ENCODE measurements at regions not wholly inside any gene's neighbourhood (a gene's known extent, or its start where the extent isn't known, plus 50 kb on each side); places are given as distances from the start of the nearest gene placed in this dataset.
A peak's percentile ranks its signal among the peaks of the same experiment; 100 is the strongest.

GRCh38 chr11:26229981-26230380 lies 101.9 kb upstream of the ANO3 start:
- Histone ChIP-seq H3K27me3 (no peaks in the 10 kb centered on the region), H3K9me3 (replicated peaks in 1 of 11) (no peaks in the 10 kb centered on the region), H3K27ac (no peak overlapping the region), H3K9ac (no peak overlapping the region), H3K4me2 (no peak overlapping the region), H3K4me3 (no peak overlapping the region), H4K20me1 (no peaks in the 10 kb centered on the region), H3K36me3 (no peaks in the 10 kb centered on the region), H3K4me1 (peaks cover 0 to 13% (median 5%) of the 10 kb centered on the region in 10 experiments; a peak in 11 of 20 replicates)
- no peak for TF ChIP-seq Cebpa-rat (IDR thresholded peaks at IDR 0.05)

GRCh38 chr11:26231252-26231661 lies 100.7 kb upstream of the ANO3 start:
- Histone ChIP-seq H3K9me3 (replicated peaks in 1 of 11) (no peaks in the 10 kb centered on the region), H3K9ac (no peak overlapping the region), H3K36me3 (no peaks in the 10 kb centered on the region), H3K4me2 (no peak overlapping the region), H3K27me3 (no peaks in the 10 kb centered on the region), H3K27ac (no peak overlapping the region), H4K20me1 (no peaks in the 10 kb centered on the region), H3K4me3 (no peak overlapping the region), H3K4me1 (peaks cover 0 to 13% (median 5%) of the 10 kb centered on the region in 10 experiments; a peak in 11 of 20 replicates)
- TF ChIP-seq Cebpa-rat (IDR thresholded peaks at IDR 0.05) = no peak

GRCh38 chr11:26234451-26234850 lies 97.5 kb upstream of the ANO3 start:
- Histone ChIP-seq H3K4me3 (no peak overlapping the region), H3K4me1 (no peaks in the 10 kb centered on the region), H3K9ac (no peak overlapping the region), H3K9me3 (replicated peaks in 1 of 11) (no peaks in the 10 kb centered on the region), H4K20me1 (no peaks in the 10 kb centered on the region), H3K4me2 (no peak overlapping the region), H3K27me3 (no peaks in the 10 kb centered on the region), H3K36me3 (no peaks in the 10 kb centered on the region), H3K27ac (no peak overlapping the region)
- TF ChIP-seq Cebpa-rat (IDR thresholded peaks at IDR 0.05) = no peak

- no peak for TF ChIP-seq Cebpa-rat (IDR thresholded peaks at IDR 0.05)
- Histone ChIP-seq H3K27me3 (no peaks in the 10 kb centered on the region), H3K36me3 (no peaks in the 10 kb centered on the region), H3K27ac (no peak overlapping the region), H3K9ac (no peak overlapping the region), H4K20me1 (no peaks in the 10 kb centered on the region), H3K4me2 (no peak overlapping the region), H3K9me3 (replicated peaks in 1 of 11) (peaks cover 0 to 5% (median 0%) of the 10 kb centered on the region in 11 experiments; a peak in 1 of 22 replicates), H3K4me3 (no peak overlapping the region), H3K4me1 (peaks cover 0 to 10% (median 0%) of the 10 kb centered on the region in 10 experiments; a peak in 5 of 20 replicates)
Observed at GRCh38 chr11:26243426-26243825, 88.5 kb upstream of the ANO3 start.

GRCh38 chr11:26244207-26244606 lies 87.7 kb upstream of the ANO3 start:
- Histone ChIP-seq H3K27me3 (no peaks in the 10 kb centered on the region), H3K4me1 (peaks cover 0 to 10% (median 0%) of the 10 kb centered on the region in 10 experiments; a peak in 5 of 20 replicates), H3K9ac (no peak overlapping the region), H4K20me1 (no peaks in the 10 kb centered on the region), H3K27ac (no peak overlapping the region), H3K9me3 (replicated peaks in 1 of 11) (peaks cover 0 to 5% (median 0%) of the 10 kb centered on the region in 11 experiments; a peak in 1 of 22 replicates), H3K4me2 (no peak overlapping the region), H3K36me3 (no peaks in the 10 kb centered on the region), H3K4me3 (no peak overlapping the region)
- TF ChIP-seq Cebpa-rat (IDR thresholded peaks at IDR 0.05) = no peak

- H3K4me2 ChIP-seq = no peak overlapping the region
- no peaks in the 10 kb centered on the region for H3K36me3 ChIP-seq
- H3K4me1 ChIP-seq = peaks cover 0 to 10% (median 0%) of the 10 kb centered on the region in 10 experiments; a peak in 5 of 20 replicates
- H3K27ac ChIP-seq = no peak overlapping the region
- no peak for TF ChIP-seq Cebpa-rat (IDR thresholded peaks at IDR 0.05)
- H3K27me3 ChIP-seq = no peaks in the 10 kb centered on the region
- H3K9me3 ChIP-seq (replicated peaks in 1 of 11) = peaks cover 0 to 5% (median 0%) of the 10 kb centered on the region in 11 experiments; a peak in 1 of 22 replicates
- no peak overlapping the region for H3K4me3 ChIP-seq
- H3K9ac ChIP-seq = no peak overlapping the region
- H4K20me1 ChIP-seq = no peaks in the 10 kb centered on the region
Observed at GRCh38 chr11:26245046-26245445, 86.9 kb upstream of the ANO3 start.

GRCh38 chr11:26247340-26247739 lies 84.6 kb upstream of the ANO3 start:
- Histone ChIP-seq H3K4me1 (peaks cover 0 to 10% (median 0%) of the 10 kb centered on the region in 10 experiments; a peak in 5 of 20 replicates), H3K27me3 (no peaks in the 10 kb centered on the region), H3K4me2 (peak overlapping the region in 3 of 11 experiments; percentile 29 to 50 (median 37); a peak in 4 of 22 replicates), H3K4me3 (no peak overlapping the region), H3K9me3 (replicated peaks in 1 of 11) (no peaks in the 10 kb centered on the region), H3K27ac (no peak overlapping the region; a peak in 1 of 22 replicates), H3K36me3 (no peaks in the 10 kb centered on the region), H3K9ac (no peak overlapping the region), H4K20me1 (no peaks in the 10 kb centered on the region)
- no peak for TF ChIP-seq Cebpa-rat (IDR thresholded peaks at IDR 0.05)

- Histone ChIP-seq H3K9ac (no peak overlapping the region), H3K27me3 (no peaks in the 10 kb centered on the region), H4K20me1 (no peaks in the 10 kb centered on the region), H3K4me1 (peaks cover 0 to 10% (median 0%) of the 10 kb centered on the region in 10 experiments; a peak in 5 of 20 replicates), H3K4me3 (no peak overlapping the region), H3K27ac (no peak overlapping the region), H3K4me2 (no peak overlapping the region), H3K9me3 (replicated peaks in 1 of 11) (no peaks in the 10 kb centered on the region), H3K36me3 (no peaks in the 10 kb centered on the region)
- TF ChIP-seq Cebpa-rat (IDR thresholded peaks at IDR 0.05) = no peak
Observed at GRCh38 chr11:26248661-26249060, 83.3 kb upstream of the ANO3 start.

- TF ChIP-seq Cebpa-rat (IDR thresholded peaks at IDR 0.05) = no peak
- H3K27ac ChIP-seq = no peak overlapping the region
- H3K27me3 ChIP-seq = no peaks in the 10 kb centered on the region
- no peak overlapping the region for H3K4me2 ChIP-seq
- no peaks in the 10 kb centered on the region for H3K9me3 ChIP-seq (replicated peaks in 1 of 11)
- H4K20me1 ChIP-seq = no peaks in the 10 kb centered on the region
- no peak overlapping the region for H3K4me3 ChIP-seq
- peaks cover 0 to 6% (median 0%) of the 10 kb centered on the region in 10 experiments; a peak in 4 of 20 replicates for H3K4me1 ChIP-seq
- no peak overlapping the region for H3K9ac ChIP-seq
- no peaks in the 10 kb centered on the region for H3K36me3 ChIP-seq
Observed at GRCh38 chr11:26254378-26254777, 77.6 kb upstream of the ANO3 start.

GRCh38 chr11:26263769-26264168 lies 68.2 kb upstream of the ANO3 start:
- no peaks in the 10 kb centered on the region for H3K36me3 ChIP-seq
- H3K4me2 ChIP-seq = no peak overlapping the region
- H3K27ac ChIP-seq = no peak overlapping the region
- H3K9me3 ChIP-seq (replicated peaks in 1 of 11) = no peaks in the 10 kb centered on the region
- no peak overlapping the region for H3K9ac ChIP-seq
- TF ChIP-seq Cebpa-rat (IDR thresholded peaks at IDR 0.05) = no peak
- no peak overlapping the region for H3K4me3 ChIP-seq
- no peaks in the 10 kb centered on the region for H3K27me3 ChIP-seq
- H3K4me1 ChIP-seq = no peaks in the 10 kb centered on the region
- H4K20me1 ChIP-seq = no peaks in the 10 kb centered on the region

All from BLaER1 treated with 17β-estradiol and CSF1 and Interleukin-3, amounts not matched to agents 10 nM and 100 nM (cell line).